KOPT-K1 (cell line): ENCODE measurements at regions not wholly inside any gene's neighbourhood (a gene's known extent, or its start where the extent isn't known, plus 50 kb on each side); places are given as distances from the start of the nearest gene placed in this dataset.
"Not testable (repeated sequence)": the region's sequence is repeated elsewhere in the genome, so short reads cannot be mapped to it uniquely, and the experiment has no call there.

Experiments used
- H3K27ac ChIP-seq: fragments of 200-600 bp; sonication (generic); 2 replicates; pipeline ENCODE4 v1.5.1; 2016; ENCODE audit warnings: antibody characterized with exemption, mild to moderate bottlenecking, low read depth, low read length; ENCODE audit not compliant: poor library complexity, severe bottlenecking
- H3K36me3 ChIP-seq: fragments of 200-600 bp; sonication (generic); 2 replicates; pipeline ENCODE4 v1.5.1; 2017; ENCODE audit warnings: antibody characterized with exemption, mild to moderate bottlenecking, low read length, moderate library complexity; ENCODE audit not compliant: insufficient read depth
- H3K9me3 ChIP-seq: fragments of 200-600 bp; sonication (generic); 2 replicates; pipeline ENCODE4 v1.5.1; 2017; ENCODE audit warnings: antibody characterized with exemption, low read length, mild to moderate bottlenecking; ENCODE audit not compliant: insufficient read depth, poor library complexity, severe bottlenecking

- Histone ChIP-seq H3K9me3 (no peaks in the 10 kb centered on the region), H3K27ac (no peak overlapping the region), H3K36me3 (no peaks in the 10 kb centered on the region)
These were observed 78.7 kb downstream of the ACTL7B start for GRCh38 chr9:108776920-108777639.

DNA sequence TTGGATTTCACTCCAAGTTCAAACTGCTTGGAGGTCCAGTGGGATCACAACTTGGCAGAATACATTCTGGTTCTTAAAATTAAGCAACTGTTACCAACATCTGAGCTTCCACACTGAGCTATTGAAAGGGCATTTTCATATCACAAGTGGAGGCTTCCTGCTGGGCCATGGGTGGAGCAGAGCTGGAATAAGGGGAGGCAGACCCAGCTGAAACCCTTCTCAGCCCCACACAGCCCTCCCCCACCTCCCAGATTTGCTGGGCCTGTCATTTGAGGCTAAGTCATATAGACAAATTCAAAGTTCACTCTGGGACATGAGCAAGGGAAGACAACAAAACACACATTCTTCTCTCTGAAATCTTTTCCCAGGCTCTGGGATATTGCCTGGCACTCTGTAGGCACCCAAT is 79.9 kb downstream of the ACTL7B start:
- H3K36me3 ChIP-seq = no peaks in the 10 kb centered on the region
- no peak overlapping the region for H3K27ac ChIP-seq
- H3K9me3 ChIP-seq = no peaks in the 10 kb centered on the region

GRCh38 chr9:108774088-108774487 is 81.7 kb downstream of the ACTL7B start:
- H3K27ac ChIP-seq, H3K9me3 ChIP-seq, H3K36me3 ChIP-seq: not testable (repeated sequence)

DNA sequence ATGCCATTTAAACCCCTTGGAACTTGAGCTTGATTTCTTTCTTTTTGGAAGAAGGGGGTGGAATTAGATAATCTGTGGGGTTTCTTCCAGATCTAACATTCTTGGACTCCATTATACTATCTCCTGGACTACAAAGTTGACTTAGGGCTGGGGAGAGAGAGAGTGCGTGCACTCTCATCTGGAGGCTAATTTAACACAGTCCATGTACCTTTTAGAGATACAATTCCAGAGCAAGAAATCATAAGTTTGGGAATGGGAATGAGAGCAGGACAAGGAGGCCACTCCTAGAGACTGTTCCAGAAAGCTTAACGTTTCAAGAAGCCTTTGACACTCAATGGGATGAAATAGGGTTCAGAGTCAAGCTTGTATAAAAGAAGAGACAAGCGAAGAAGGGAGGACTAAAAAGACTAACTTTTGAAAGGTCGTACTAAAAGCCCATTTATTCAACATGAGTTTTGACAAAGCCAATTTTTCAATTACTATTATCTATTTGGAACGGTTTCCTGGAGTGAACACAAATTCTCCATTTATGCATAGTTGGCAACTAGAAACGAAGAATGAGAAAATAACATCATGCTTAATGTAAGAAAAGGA is 83.4 kb downstream of the ACTL7B start:
- H3K36me3 ChIP-seq = no peaks in the 10 kb centered on the region
- H3K9me3 ChIP-seq = no peaks in the 10 kb centered on the region

GRCh38 chr9:108768744-108769143 is 87.0 kb downstream of the ACTL7B start:
- Histone ChIP-seq H3K27ac (no peak overlapping the region), H3K9me3 (no peaks in the 10 kb centered on the region), H3K36me3 (no peaks in the 10 kb centered on the region)

More for the DNA sequence above, 83.4 kb downstream of the ACTL7B start:
- no peak overlapping the region for H3K27ac ChIP-seq

GRCh38 chr9:108766626-108767161 is 89.1 kb downstream of the ACTL7B start:
- H3K27ac ChIP-seq = no peak overlapping the region

DNA sequence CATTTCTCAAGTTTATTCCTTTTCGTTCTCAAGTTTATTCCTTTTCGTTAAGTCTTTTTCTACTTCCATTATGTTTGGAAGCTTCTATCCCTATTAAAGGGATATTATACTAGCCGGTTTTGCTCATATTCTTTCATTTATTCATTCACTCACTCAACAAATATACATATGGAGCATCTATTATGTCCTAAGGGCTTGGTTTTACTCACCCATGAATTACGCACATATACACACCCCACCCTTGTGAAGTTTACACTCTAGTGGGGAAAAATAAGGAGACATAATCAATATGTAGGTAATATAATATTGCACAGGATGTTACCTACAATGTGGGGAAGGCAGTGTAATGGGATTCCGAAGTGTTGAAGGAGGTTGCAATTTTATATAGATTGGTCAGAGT is 90.5 kb downstream of the ACTL7B start:
- Histone ChIP-seq H3K36me3 (no peaks in the 10 kb centered on the region), H3K9me3 (no peaks in the 10 kb centered on the region), H3K27ac (no peak overlapping the region)

More at GRCh38 chr9:108766626-108767161, 89.1 kb downstream of the ACTL7B start:
- H3K9me3 ChIP-seq = no peaks in the 10 kb centered on the region
- H3K36me3 ChIP-seq = no peaks in the 10 kb centered on the region

DNA sequence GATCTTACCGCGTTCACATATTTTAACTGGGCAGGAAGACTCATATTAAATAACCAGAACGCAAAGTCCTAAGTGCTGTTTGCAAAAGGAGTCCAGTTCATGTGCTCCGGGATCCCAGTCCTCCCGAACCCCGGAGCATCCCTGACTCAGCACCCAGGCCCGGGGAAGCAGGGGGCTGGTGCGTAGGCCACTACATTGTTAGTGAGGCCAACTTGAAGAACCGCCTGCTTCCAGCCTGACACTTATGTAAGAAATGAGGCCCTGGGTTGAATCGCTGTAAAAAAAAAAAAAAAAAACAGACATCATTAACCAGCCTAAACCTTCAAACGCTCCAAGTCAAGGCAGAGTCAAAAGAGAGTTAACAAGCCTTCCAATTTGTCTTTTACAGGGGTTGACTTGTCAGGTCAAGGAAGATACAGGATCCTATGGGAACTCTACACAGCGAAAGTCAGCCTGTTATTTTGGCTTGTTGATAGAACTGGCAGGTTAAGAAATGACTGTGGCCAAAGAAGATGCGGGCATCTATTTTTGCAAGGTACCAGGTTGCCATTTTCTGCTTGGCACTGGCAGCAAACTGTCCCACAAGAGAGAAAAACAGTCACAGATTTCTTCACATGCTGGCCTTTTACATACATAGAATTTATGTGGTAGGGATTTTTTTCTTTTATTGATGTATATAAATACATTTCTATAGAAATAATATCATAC is 93.3 kb downstream of the ACTL7B start:
- no peaks in the 10 kb centered on the region for H3K36me3 ChIP-seq
- no peak overlapping the region for H3K27ac ChIP-seq
- H3K9me3 ChIP-seq = no peaks in the 10 kb centered on the region

- Histone ChIP-seq H3K27ac (no peak overlapping the region), H3K36me3 (no peaks in the 10 kb centered on the region), H3K9me3 (no peaks in the 10 kb centered on the region)
These were observed 94.0 kb downstream of the ACTL7B start for GRCh38 chr9:108761655-108762347.

GRCh38 chr9:108760841-108761240 is 94.9 kb downstream of the ACTL7B start:
- H3K27ac ChIP-seq = no peak overlapping the region
- H3K9me3 ChIP-seq = no peaks in the 10 kb centered on the region
- no peaks in the 10 kb centered on the region for H3K36me3 ChIP-seq

- no peak overlapping the region for H3K27ac ChIP-seq
- no peaks in the 10 kb centered on the region for H3K36me3 ChIP-seq
These were observed 96.0 kb downstream of the ACTL7B start for GRCh38 chr9:108759835-108760234.

GRCh38 chr9:108759399-108759798 is 96.4 kb downstream of the ACTL7B start:
- no peaks in the 10 kb centered on the region for H3K9me3 ChIP-seq

More at GRCh38 chr9:108759835-108760234, 96.0 kb downstream of the ACTL7B start:
- no peaks in the 10 kb centered on the region for H3K9me3 ChIP-seq

DNA sequence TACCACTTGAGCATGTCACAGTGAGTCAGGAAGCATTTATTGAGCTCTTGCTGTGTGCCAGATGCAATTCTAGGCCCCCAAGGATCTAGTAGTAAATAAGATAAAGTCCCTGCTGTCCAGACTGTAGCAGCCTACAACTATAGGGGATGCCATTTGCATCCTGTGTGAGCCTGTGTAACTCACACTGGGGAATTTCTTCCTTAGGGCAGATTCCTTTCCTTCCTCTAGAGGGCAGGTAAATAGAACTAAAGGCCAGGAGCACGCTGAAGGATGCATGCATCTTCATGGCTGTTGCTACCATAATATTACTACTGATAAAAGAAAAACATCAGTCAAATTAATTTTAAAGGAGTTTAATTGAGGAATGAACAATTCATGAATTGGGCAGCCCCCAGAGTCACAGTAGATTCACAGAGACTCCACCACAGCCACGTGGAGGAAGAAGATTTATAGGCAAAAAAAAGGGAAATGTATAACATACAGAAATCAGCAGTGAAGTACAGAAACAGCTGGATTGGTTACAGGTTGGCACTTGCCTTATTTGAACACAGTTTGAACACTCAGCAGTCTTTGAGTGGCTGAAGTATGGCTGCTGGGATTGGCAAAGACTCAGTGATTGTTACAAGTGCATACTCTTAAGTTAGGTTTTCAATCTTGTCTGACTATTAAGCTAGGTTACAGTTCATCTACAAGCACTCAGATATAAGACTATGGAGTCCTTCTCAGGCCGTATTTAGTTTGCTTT is 98.9 kb downstream of the ACTL7B start:
- no peaks in the 10 kb centered on the region for H3K36me3 ChIP-seq
- no peaks in the 10 kb centered on the region for H3K9me3 ChIP-seq
- H3K27ac ChIP-seq = no peak overlapping the region

More at GRCh38 chr9:108759399-108759798, 96.4 kb downstream of the ACTL7B start:
- no peaks in the 10 kb centered on the region for H3K36me3 ChIP-seq
- no peak overlapping the region for H3K27ac ChIP-seq

- Histone ChIP-seq H3K9me3 (no peaks in the 10 kb centered on the region), H3K27ac (no peak overlapping the region), H3K36me3 (no peaks in the 10 kb centered on the region)
These were observed 99.8 kb downstream of the ACTL7B start for GRCh38 chr9:108755979-108756378.
